SK-N-SH (cell line): ENCODE measurements at regions not wholly inside any gene's neighbourhood (a gene's known extent, or its start where the extent isn't known, plus 50 kb on each side); places are given as distances from the start of the nearest gene placed in this dataset.

ENCODE experiments used
- CTCF ChIA-PET: fragments of 300-600, 350-600 bp; formaldehyde crosslinking; extraction: SDS; loops from one replicate; lab custom pipeline; 2021; lab: Yijun Ruan, JAX
- POLR2A ChIA-PET: fragments of 350-600 bp; sonication (Branson Sonifier 250); formaldehyde crosslinking; extraction: SDS; loops from one replicate; lab custom pipeline; 2020; ENCODE audit warnings: antibody characterized with exemption, inconsistent platforms; lab: Yijun Ruan, JAX
- DNase-seq: peaks from one replicate; pipeline ENCODE4 v3.0.0; 2012
- H2AFZ ChIP-seq: fragments of 200-600 bp; sonication (generic); 2 replicates; pipeline ENCODE4 v1.8.1; 2016; ENCODE audit warnings: antibody characterized with exemption, mild to moderate bottlenecking, low read depth
- H3F3A ChIP-seq: fragments of 200-600 bp; sonication (generic); replicated peaks from 2 replicates; pipeline ENCODE3; 2016; ENCODE audit warnings: antibody characterized with exemption, mild to moderate bottlenecking; ENCODE audit not compliant: insufficient read depth
- H3K27ac ChIP-seq, 2 experiments: fragments of 200-500 bp in 1 of 2; fragments of 200-600 bp in 1 of 2; sonication (Bioruptor generic) in 1 of 2; sonication (generic), shearing (Covaris generic) in 1 of 2; 2 replicates each; pipeline versions ENCODE4 v1.5.1 to v1.6.1; 2014 to 2016; ENCODE audit warnings: low read depth in 2 of 2, inconsistent platforms in 1 of 2, low read length in 1 of 2, mild to moderate bottlenecking in 1 of 2, mixed read lengths in 1 of 2
- H3K27me3 ChIP-seq: fragments of 200-600 bp; sonication (generic), shearing (Covaris generic); 2 replicates; pipeline ENCODE4 v1.6.1; 2016; ENCODE audit warnings: mixed run types; ENCODE audit not compliant: insufficient read depth
- H3K36me3 ChIP-seq, 2 experiments: fragments of 200-500 bp in 1 of 2; fragments of 200-600 bp in 1 of 2; sonication (Bioruptor generic) in 1 of 2; sonication (generic) in 1 of 2; replicated peaks in 1 of 2; 2 replicates each; pipeline versions ENCODE3 to v1.5.1; 2014 to 2016; ENCODE audit warnings: low read length in 1 of 2, mild to moderate bottlenecking in 1 of 2; ENCODE audit not compliant: insufficient read depth in 2 of 2, control insufficient read depth in 1 of 2
- H3K4me1 ChIP-seq, 2 experiments: fragments of 200-500 bp in 1 of 2; fragments of 200-600 bp in 1 of 2; sonication (Bioruptor generic) in 1 of 2; sonication (generic), shearing (Covaris generic) in 1 of 2; 2 replicates each; pipeline versions ENCODE4 v1.5.1 to v1.6.1; 2014 to 2016; ENCODE audit warnings: low read depth in 1 of 2, low read length in 1 of 2, mixed run types in 1 of 2; ENCODE audit not compliant: insufficient read depth in 2 of 2, control insufficient read depth in 1 of 2
- H3K4me2 ChIP-seq: fragments of 200-600 bp; sonication (generic), shearing (Covaris generic); 2 replicates; pipeline ENCODE4 v1.6.1; 2017; ENCODE audit warnings: mixed run types
- H3K4me3 ChIP-seq, 2 experiments: fragments of 200-500 bp in 1 of 2; fragments of 200-600 bp in 1 of 2; sonication (Bioruptor generic) in 1 of 2; sonication (generic), shearing (Covaris generic) in 1 of 2; 2 replicates each; pipeline versions ENCODE4 v1.5.1 to v1.8.1; 2014 to 2016; ENCODE audit warnings: low read depth in 2 of 2, inconsistent platforms in 1 of 2, low read length in 1 of 2, mild to moderate bottlenecking in 1 of 2, mixed read lengths in 1 of 2, moderate library complexity in 1 of 2
- H3K79me2 ChIP-seq: fragments of 200-600 bp; sonication (generic); 2 replicates; pipeline ENCODE4 v1.8.1; 2017; ENCODE audit warnings: mild to moderate bottlenecking; ENCODE audit not compliant: insufficient read depth
- H3K9ac ChIP-seq: fragments of 200-600 bp; sonication (generic); 2 replicates; pipeline ENCODE4 v1.6.1; 2017; ENCODE audit warnings: mixed run types
- H3K9me2 ChIP-seq: fragments of 200-600 bp; sonication (generic); 2 replicates; pipeline ENCODE4 v1.6.1; 2017; ENCODE audit warnings: mixed run types
- H3K9me3 ChIP-seq: fragments of 200-600 bp; sonication (generic); 2 replicates; pipeline ENCODE4 v1.6.1; 2017; ENCODE audit warnings: mixed run types, mild to moderate bottlenecking, moderate library complexity
- H4K20me1 ChIP-seq: fragments of 200-600 bp; sonication (generic); 2 replicates; pipeline ENCODE4 v1.6.1; 2017; ENCODE audit warnings: mild to moderate bottlenecking, mixed run types; ENCODE audit not compliant: insufficient read depth
- CHD2 ChIP-seq: fragments of 150-350 bp; IDR thresholded peaks from 2 replicates; pipeline ENCODE4 v1.6.1; 2018; ENCODE audit warnings: low read length; ENCODE audit not compliant: partially characterized antibody
- FOSL2 ChIP-seq: IDR thresholded peaks from 2 replicates; pipeline ENCODE4 v1.4.0; 2012; ENCODE audit warnings: low read depth, mild to moderate bottlenecking, moderate library complexity, borderline replicate concordance
- FOXM1 ChIP-seq: IDR thresholded peaks from 2 replicates; pipeline ENCODE4 v1.4.0; 2012; ENCODE audit warnings: low read depth, mild to moderate bottlenecking
- IRF3 ChIP-seq: fragments of 150-350 bp; IDR thresholded peaks from 2 replicates; pipeline ENCODE4 v1.6.1; 2016; ENCODE audit warnings: mild to moderate bottlenecking, low read depth, low read length
- JUND ChIP-seq: IDR thresholded peaks from 2 replicates; pipeline ENCODE4 v1.4.0; 2012
- MEF2A ChIP-seq: IDR thresholded peaks from 2 replicates; pipeline ENCODE4 v1.4.0; 2012; ENCODE audit warnings: low read depth, borderline replicate concordance
- MXI1 ChIP-seq: IDR thresholded peaks from 2 replicates; pipeline ENCODE4 v1.6.1; 2012; ENCODE audit warnings: mild to moderate bottlenecking, low read depth, low read length, improper control_type of control experiment
- NRF1 ChIP-seq: IDR thresholded peaks from 2 replicates; pipeline ENCODE4 v1.6.1; 2012; ENCODE audit warnings: low read depth, mild to moderate bottlenecking, low read length
- RCOR1 ChIP-seq: fragments of 150-350 bp; IDR thresholded peaks from 2 replicates; pipeline ENCODE4 v1.6.1; 2017; ENCODE audit warnings: antibody characterized with exemption, low read length
- RFX5 ChIP-seq: IDR thresholded peaks from 2 replicates; pipeline ENCODE4 v1.6.1; 2012; ENCODE audit warnings: mild to moderate bottlenecking, improper control_type of control experiment, low read length
- TCF12 ChIP-seq: IDR thresholded peaks from 2 replicates; pipeline ENCODE4 v1.4.0; 2012
- ZBTB33 ChIP-seq: IDR thresholded peaks from 2 replicates; pipeline ENCODE4 v1.4.0; 2012; ENCODE audit warnings: low read depth, borderline replicate concordance
- WGBS: methylation state at CpG from one replicate; pipeline ENCODE4 v1.1.6; 2017; ENCODE audit warnings: low lambda C conversion rate; 5-methylcytosine and 5-hydroxymethylcytosine counted together

GRCh38 chr3:148599481-148599880 lies 98.2 kb upstream of the AGTR1 start:
- H3K9me2 ChIP-seq = no peaks in the 10 kb centered on the region
- ChIA-PET CTCF (interaction anchor here (0.9 kb wide), 1 partner anchor 220 kb away, joined by 3 read pairs; no protein-coding TSS in a partner anchor), POLR2A (no interaction called here)
- H3F3A ChIP-seq = no peaks in the 10 kb centered on the region
- no peak overlapping the region for H3K4me3 ChIP-seq
- no peaks in the 10 kb centered on the region for H3K79me2 ChIP-seq
- no peak overlapping the region for H3K9ac ChIP-seq
- no peaks in the 10 kb centered on the region for H3K9me3 ChIP-seq
- TF ChIP-seq JUND = no peak
- TF ChIP-seq NRF1 = no peak
- no peak for TF ChIP-seq ZBTB33
- TF ChIP-seq, all 33 proteins: peak for 0
- no peaks in the 10 kb centered on the region for H3K27me3 ChIP-seq
- WGBS = 75% methylated on average over 5 of the region's 5 CpGs
- H3K36me3 ChIP-seq = no peaks in the 10 kb centered on the region
- no peak overlapping the region for H3K27ac ChIP-seq
- H3K4me2 ChIP-seq = no peak overlapping the region
- H4K20me1 ChIP-seq = no peaks in the 10 kb centered on the region
- H2AFZ ChIP-seq = no peak overlapping the region
- no peak for DNase-seq
- no peaks in the 10 kb centered on the region; a peak in 1 of 4 replicates for H3K4me1 ChIP-seq

- H3K27me3 ChIP-seq = no peaks in the 10 kb centered on the region
- H3K9me2 ChIP-seq = no peaks in the 10 kb centered on the region
- H4K20me1 ChIP-seq = no peaks in the 10 kb centered on the region
- TF ChIP-seq FOSL2 = no peak
- no peak for TF ChIP-seq MEF2A
- TF ChIP-seq FOXM1 = no peak
- no peak for TF ChIP-seq CHD2
- TF ChIP-seq RFX5 = no peak
- TF ChIP-seq JUND = no peak
- no peak for TF ChIP-seq IRF3
- TF ChIP-seq TCF12 = no peak
- no peak for TF ChIP-seq MXI1
- no peak for TF ChIP-seq ZBTB33
- TF ChIP-seq RCOR1 = no peak
- H3K79me2 ChIP-seq = no peaks in the 10 kb centered on the region
- no peaks in the 10 kb centered on the region; a peak in 1 of 4 replicates for H3K4me1 ChIP-seq
- no peaks in the 10 kb centered on the region for H3K36me3 ChIP-seq
- H2AFZ ChIP-seq = no peak overlapping the region
- H3F3A ChIP-seq = no peaks in the 10 kb centered on the region
- WGBS = 48% methylated on average over 1 of the region's 1 CpG
- no peak for DNase-seq
- no peak overlapping the region for H3K4me3 ChIP-seq
- no peak overlapping the region for H3K4me2 ChIP-seq
- no peaks in the 10 kb centered on the region for H3K9me3 ChIP-seq
- CTCF ChIA-PET = interaction anchor here (0.6 to 1.1 kb wide), 2 partner anchors 21 to 111 kb away, joined by 3 read pairs; no protein-coding TSS in a partner anchor
- no peak overlapping the region for H3K9ac ChIP-seq
- H3K27ac ChIP-seq = no peak overlapping the region
- POLR2A ChIA-PET = no interaction called here
Measured at GRCh38 chr3:148600440-148600839, 97.3 kb upstream of the AGTR1 start.
